Astrocyte of the cerebellum (primary cell): ENCODE measurements at regions not wholly inside any gene's neighbourhood (a gene's known extent, or its start where the extent isn't known, plus 50 kb on each side); places are given as distances from the start of the nearest gene placed in this dataset.

Source experiments
- DNase-seq: peaks from one replicate; pipeline ENCODE4 v3.0.0-alpha.2; 2011; ENCODE audit warnings: low read depth
- H3K4me3 ChIP-seq: 2 replicates; pipeline ENCODE4 v1.5.1; 2011; ENCODE audit warnings: mild to moderate bottlenecking, low read depth, low read length, moderate library complexity
- CTCF ChIP-seq: IDR thresholded peaks from 2 replicates; pipeline ENCODE4 v1.5.1; 2012; ENCODE audit warnings: low read length, low read depth, moderate library complexity, mild to moderate bottlenecking; ENCODE audit errors: missing control alignments
- in situ Hi-C: cut with HindIII; loops from 2 replicates; pipeline ENCODE4 v1.10.0; 2017; ENCODE audit warnings: low sequenced_read_pairs

GRCh38 chr9:129395633-129396364 is 217.7 kb upstream of the IER5L start:
- no peak for DNase-seq

GRCh38 chr9:129394886-129395279 is 216.8 kb upstream of the IER5L start:
- in situ Hi-C loops = no loop called here
- no peak overlapping the region for H3K4me3 ChIP-seq
- TF ChIP-seq CTCF = no peak
- no peak for DNase-seq

More at GRCh38 chr9:129395633-129396364, 217.7 kb upstream of the IER5L start:
- no peak for TF ChIP-seq CTCF
- in situ Hi-C loops = no loop called here
- no peak overlapping the region for H3K4me3 ChIP-seq

GRCh38 chr9:129394061-129394885 is 216.2 kb upstream of the IER5L start:
- in situ Hi-C loops = no loop called here
- no peak for TF ChIP-seq CTCF

GRCh38 chr9:129393064-129393463 is 215.0 kb upstream of the IER5L start:
- in situ Hi-C loops = no loop called here
- H3K4me3 ChIP-seq = no peak overlapping the region
- no peak for TF ChIP-seq CTCF
- DNase-seq = no peak

More at GRCh38 chr9:129394061-129394885, 216.2 kb upstream of the IER5L start:
- no peak for DNase-seq
- H3K4me3 ChIP-seq = no peak overlapping the region

GRCh38 chr9:129392093-129392541 is 214.1 kb upstream of the IER5L start:
- no peak for TF ChIP-seq CTCF
- in situ Hi-C loops = no loop called here
- no peak for DNase-seq
- no peak overlapping the region for H3K4me3 ChIP-seq

- no peak for TF ChIP-seq CTCF
- in situ Hi-C loops = no loop called here
- DNase-seq = no peak
- H3K4me3 ChIP-seq = no peak overlapping the region
Measured at GRCh38 chr9:129391221-129391661, 213.2 kb upstream of the IER5L start.
